Upper lobe of left lung (tissue), 6 donors: ENCODE measurements at regions not wholly inside any gene's neighbourhood (a gene's known extent, or its start where the extent isn't known, plus 50 kb on each side); places are given as distances from the start of the nearest gene placed in this dataset.
"Not testable (repeated sequence)": the region's sequence is repeated elsewhere in the genome, so short reads cannot be mapped to it uniquely, and the experiment has no call there.

Experiments used
- ATAC-seq, 2 donors: fragments of 200-7000 bp; cut with Tn5 transposase; one replicate each; pipeline ENCODE4 v1.9.1; 2022; ENCODE audit warnings: mild to moderate bottlenecking in 2 of 2, moderate library complexity in 2 of 2; ENCODE audit not compliant: low FRiP score in 2 of 2
- DNase-seq, 2 donors: peaks; one replicate each; pipeline ENCODE4 v3.0.0-alpha.2; 2019 to 2020
- H3K27ac ChIP-seq, 4 donors: fragments of 200-600 bp; sonication (generic); one replicate each; pipeline ENCODE4 v1.5.1; 2016 to 2019
- H3K27me3 ChIP-seq, 4 donors: fragments of 200-600 bp; sonication (generic); one replicate each; pipeline ENCODE4 v1.5.1; 2017 to 2019
- H3K36me3 ChIP-seq, 4 donors: fragments of 200-600 bp; sonication (generic); one replicate each; pipeline ENCODE4 v1.5.1; 2016 to 2019
- H3K4me1 ChIP-seq, 4 donors: fragments of 200-600 bp; sonication (generic); one replicate each; pipeline ENCODE4 v1.5.1; 2018 to 2019
- H3K4me3 ChIP-seq, 4 donors: fragments of 200-600 bp; sonication (generic); one replicate each; pipeline ENCODE4 v1.5.1; 2017 to 2019; ENCODE audit warnings: mild to moderate bottlenecking in 2 of 4, moderate library complexity in 1 of 4
- H3K9me3 ChIP-seq, 4 donors: fragments of 200-600 bp; sonication (generic); one replicate each; pipeline ENCODE4 v1.5.1; 2018 to 2019
- EP300 ChIP-seq, 4 donors: sonication (generic); formaldehyde crosslinking; IDR thresholded peaks; one replicate each; pipeline ENCODE4 v1.5.1; 2017; ENCODE audit warnings: antibody characterized with exemption in 4 of 4, control low read depth in 2 of 4
- POLR2A ChIP-seq, 4 donors: fragments of 450-650 bp; IDR thresholded peaks; one replicate each; pipeline ENCODE4 v1.5.1; 2016 to 2017; ENCODE audit warnings: antibody characterized with exemption in 4 of 4, mild to moderate bottlenecking in 2 of 4
- POLR2AphosphoS5 ChIP-seq, 2 donors: sonication (generic); formaldehyde crosslinking; IDR thresholded peaks; one replicate each; pipeline ENCODE4 v1.5.1; 2017; ENCODE audit warnings: antibody characterized with exemption in 2 of 2
- WGBS, 2 donors: methylation state at CpG; one replicate each; pipeline ENCODE4 v1.1.5; 2017 to 2018; 5-methylcytosine and 5-hydroxymethylcytosine counted together
- TF ChIP-seq, protein P1 (sequence below), 6 experiments: fragments of 450-650 bp in 4 of 6; fragments of 200-600 bp in 2 of 6; sonication (generic) in 2 of 6; IDR thresholded peaks; one replicate each; pipeline ENCODE4 v1.5.1; 2016 to 2019; ENCODE audit warnings: antibody characterized with exemption in 6 of 6
- donor health status: DM: no; HTN: no; CAD: no; lungs with moderate emphysema.
- donor health status: DM: no; HTN: yes; CAD: no; lungs with severe emphysema.

DNA sequence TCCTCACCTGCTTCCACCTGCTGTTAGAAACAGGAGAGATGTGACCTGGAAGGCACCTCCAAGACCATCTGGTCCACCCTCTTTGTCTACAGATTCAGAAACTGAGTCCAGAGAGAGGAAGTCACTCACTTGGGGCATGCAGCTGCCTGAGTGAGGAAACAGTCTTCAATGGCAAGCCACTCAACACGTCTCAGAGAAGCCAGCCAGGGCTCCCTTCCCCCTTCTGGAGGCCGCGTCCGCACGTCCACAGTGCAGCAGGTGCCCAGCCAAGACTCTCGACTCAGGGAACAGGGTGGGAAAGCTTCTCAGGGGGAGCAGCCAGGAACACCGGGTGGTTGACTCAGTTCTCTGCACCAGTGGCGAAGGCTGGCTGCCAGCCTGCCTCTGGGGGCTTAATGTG lies 201.7 kb downstream of the BCL11A start:
- Histone ChIP-seq H3K27me3 (no peaks in the 10 kb centered on the region), H3K9me3 (no peaks in the 10 kb centered on the region), H3K4me1 (no peaks in the 10 kb centered on the region), H3K27ac (no peak overlapping the region), H3K4me3 (no peak overlapping the region), H3K36me3 (no peaks in the 10 kb centered on the region)
- peak in 1 of 2 donors; percentile 59 for DNase-seq
- TF ChIP-seq POLR2AphosphoS5 (IDR thresholded peaks at IDR 0.05) (no peak), EP300 (IDR thresholded peaks at IDR 0.05) (no peak), POLR2A (IDR thresholded peaks at IDR 0.05) (no peak)
- TF ChIP-seq, protein P1, sequence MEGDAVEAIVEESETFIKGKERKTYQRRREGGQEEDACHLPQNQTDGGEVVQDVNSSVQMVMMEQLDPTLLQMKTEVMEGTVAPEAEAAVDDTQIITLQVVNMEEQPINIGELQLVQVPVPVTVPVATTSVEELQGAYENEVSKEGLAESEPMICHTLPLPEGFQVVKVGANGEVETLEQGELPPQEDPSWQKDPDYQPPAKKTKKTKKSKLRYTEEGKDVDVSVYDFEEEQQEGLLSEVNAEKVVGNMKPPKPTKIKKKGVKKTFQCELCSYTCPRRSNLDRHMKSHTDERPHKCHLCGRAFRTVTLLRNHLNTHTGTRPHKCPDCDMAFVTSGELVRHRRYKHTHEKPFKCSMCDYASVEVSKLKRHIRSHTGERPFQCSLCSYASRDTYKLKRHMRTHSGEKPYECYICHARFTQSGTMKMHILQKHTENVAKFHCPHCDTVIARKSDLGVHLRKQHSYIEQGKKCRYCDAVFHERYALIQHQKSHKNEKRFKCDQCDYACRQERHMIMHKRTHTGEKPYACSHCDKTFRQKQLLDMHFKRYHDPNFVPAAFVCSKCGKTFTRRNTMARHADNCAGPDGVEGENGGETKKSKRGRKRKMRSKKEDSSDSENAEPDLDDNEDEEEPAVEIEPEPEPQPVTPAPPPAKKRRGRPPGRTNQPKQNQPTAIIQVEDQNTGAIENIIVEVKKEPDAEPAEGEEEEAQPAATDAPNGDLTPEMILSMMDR (IDR thresholded peaks at IDR 0.05), result no peak
- WGBS, 2 donors, result 48 to 80% methylated on average over 1 to 8 of the region's 8 CpGs
- ATAC-seq, result no peak

DNA sequence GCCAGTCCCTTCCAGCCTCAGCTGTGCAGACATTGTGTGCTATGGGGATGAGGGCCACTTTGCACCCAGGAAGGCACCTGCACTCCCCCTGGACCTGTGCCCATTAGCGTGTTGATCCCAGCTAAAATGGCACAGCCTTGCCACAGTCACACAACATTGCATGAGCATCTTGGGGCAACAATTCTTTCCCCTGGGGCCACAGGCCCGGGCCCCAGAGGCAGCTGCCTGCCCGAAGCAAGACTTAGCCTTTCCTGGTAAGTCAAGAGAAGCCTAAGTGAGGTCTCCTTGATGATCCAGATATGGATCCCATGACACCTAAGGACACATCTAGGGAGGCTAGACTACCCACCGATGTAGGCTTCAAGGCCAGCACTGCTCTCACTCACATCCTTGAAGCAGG lies 202.1 kb downstream of the BCL11A start:
- ATAC-seq, result no peak
- WGBS, 2 donors, result 94 to 100% methylated on average over 1 to 4 of the region's 4 CpGs

DNA sequence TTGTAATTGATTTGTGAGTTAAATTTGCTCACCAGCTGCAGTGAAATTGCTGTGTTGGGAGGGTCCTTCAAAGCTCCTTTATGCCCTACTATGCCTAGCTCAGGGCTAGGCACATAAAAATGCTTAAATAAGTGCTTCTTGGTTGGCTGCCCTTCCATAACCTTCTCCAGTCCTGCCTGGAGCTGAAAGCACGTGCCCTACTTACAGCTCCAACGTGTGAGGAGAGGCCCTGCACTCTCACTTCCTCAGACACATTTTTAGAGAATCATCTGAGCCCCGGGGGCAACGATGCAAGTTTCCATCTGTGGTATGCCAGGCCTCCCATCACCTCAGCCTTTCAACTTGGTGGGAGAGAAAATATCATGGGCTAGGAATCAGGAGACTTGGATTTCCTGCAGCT lies 202.7 kb downstream of the BCL11A start:
- no peak for DNase-seq
- H3K4me1 ChIP-seq, result no peaks in the 10 kb centered on the region
- H3K9me3 ChIP-seq, result no peaks in the 10 kb centered on the region
- no peak overlapping the region for H3K4me3 ChIP-seq
- 65 to 69% methylated on average over 4 of the region's 4 CpGs for WGBS, 2 donors
- no peaks in the 10 kb centered on the region for H3K36me3 ChIP-seq
- ATAC-seq, result no peak
- H3K27ac ChIP-seq, result no peak overlapping the region
- H3K27me3 ChIP-seq, result no peaks in the 10 kb centered on the region
- TF ChIP-seq POLR2A (IDR thresholded peaks at IDR 0.05) (no peak), EP300 (IDR thresholded peaks at IDR 0.05) (no peak), POLR2AphosphoS5 (IDR thresholded peaks at IDR 0.05) (no peak)
- TF ChIP-seq, protein P1 (IDR thresholded peaks at IDR 0.05), result no peak

More for the DNA sequence above, 202.1 kb downstream of the BCL11A start:
- Histone ChIP-seq H3K4me1 (no peaks in the 10 kb centered on the region), H3K4me3 (no peak overlapping the region), H3K27me3 (no peaks in the 10 kb centered on the region), H3K9me3 (no peaks in the 10 kb centered on the region), H3K36me3 (no peaks in the 10 kb centered on the region), H3K27ac (no peak overlapping the region)
- DNase-seq, result no peak
- TF ChIP-seq, protein P1 (IDR thresholded peaks at IDR 0.05), result no peak
- TF ChIP-seq POLR2A (IDR thresholded peaks at IDR 0.05) (no peak), POLR2AphosphoS5 (IDR thresholded peaks at IDR 0.05) (no peak), EP300 (IDR thresholded peaks at IDR 0.05) (no peak)

DNA sequence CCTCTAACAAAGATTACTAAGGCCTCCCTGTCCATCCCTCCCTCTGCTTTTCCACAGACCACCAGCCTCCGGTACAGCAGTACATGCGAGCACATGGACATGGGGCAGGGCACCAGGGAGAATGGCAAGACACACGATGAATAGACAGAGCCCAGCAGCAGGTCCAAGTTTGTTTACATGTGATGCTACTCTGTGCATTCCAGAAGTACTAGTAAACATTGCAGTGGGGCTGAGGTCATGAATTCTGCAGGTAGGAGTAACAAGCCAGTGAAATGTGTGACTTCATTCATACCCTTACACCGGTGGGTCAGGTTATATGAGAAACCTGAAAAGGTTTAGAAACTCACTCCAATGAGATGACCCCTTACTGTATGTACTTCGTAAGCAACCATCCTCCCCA lies 205.7 kb downstream of the BCL11A start:
- no peak overlapping the region for H3K27ac ChIP-seq
- 86 to 90% methylated on average over 5 of the region's 5 CpGs for WGBS, 2 donors
- H3K4me1 ChIP-seq, result no peaks in the 10 kb centered on the region
- no peak for ATAC-seq
- no peak overlapping the region for H3K4me3 ChIP-seq
- no peak for DNase-seq
- no peaks in the 10 kb centered on the region for H3K27me3 ChIP-seq
- H3K36me3 ChIP-seq, result no peaks in the 10 kb centered on the region
- TF ChIP-seq POLR2AphosphoS5 (IDR thresholded peaks at IDR 0.05) (no peak), POLR2A (IDR thresholded peaks at IDR 0.05) (no peak), EP300 (IDR thresholded peaks at IDR 0.05) (no peak)
- TF ChIP-seq, protein P1 (IDR thresholded peaks at IDR 0.05), result no peak
- H3K9me3 ChIP-seq, result no peaks in the 10 kb centered on the region

DNA sequence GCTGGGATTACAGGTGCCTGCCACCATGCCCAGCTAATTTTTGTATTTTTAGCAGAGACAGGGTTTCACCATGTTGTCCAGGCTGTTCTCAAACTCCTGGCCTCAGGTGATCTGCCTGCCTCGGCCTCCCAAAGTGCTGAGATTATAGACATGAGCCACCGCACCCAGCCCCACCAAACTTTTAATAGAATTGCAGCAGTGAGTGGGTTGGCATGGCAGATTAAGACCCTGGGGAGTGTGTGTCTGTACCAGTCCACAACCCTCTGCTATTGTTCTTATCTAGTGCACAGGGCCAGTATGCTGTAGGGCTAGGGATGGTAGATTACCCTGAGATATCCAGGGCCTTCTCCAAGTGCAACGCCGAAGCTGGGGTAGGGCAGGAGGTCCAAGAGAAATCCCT lies 211.0 kb downstream of the BCL11A start:
- H3K36me3 ChIP-seq, ATAC-seq, H3K9me3 ChIP-seq, H3K27ac ChIP-seq, H3K27me3 ChIP-seq, DNase-seq, H3K4me3 ChIP-seq, H3K4me1 ChIP-seq: not testable (repeated sequence)
- WGBS, 2 donors, result 84 to 94% methylated on average over 4 of the region's 4 CpGs
